Left forelimb (tissue), 1 donor: ENCODE measurements at regions not wholly inside any gene's neighbourhood (a gene's known extent, or its start where the extent isn't known, plus 50 kb on each side); places are given as distances from the start of the nearest gene placed in this dataset.

Experiments used
- DNase-seq: peaks from one replicate; pipeline ENCODE4 v3.0.0-alpha.2; 2018; ENCODE audit warnings: low spot score

DNA sequence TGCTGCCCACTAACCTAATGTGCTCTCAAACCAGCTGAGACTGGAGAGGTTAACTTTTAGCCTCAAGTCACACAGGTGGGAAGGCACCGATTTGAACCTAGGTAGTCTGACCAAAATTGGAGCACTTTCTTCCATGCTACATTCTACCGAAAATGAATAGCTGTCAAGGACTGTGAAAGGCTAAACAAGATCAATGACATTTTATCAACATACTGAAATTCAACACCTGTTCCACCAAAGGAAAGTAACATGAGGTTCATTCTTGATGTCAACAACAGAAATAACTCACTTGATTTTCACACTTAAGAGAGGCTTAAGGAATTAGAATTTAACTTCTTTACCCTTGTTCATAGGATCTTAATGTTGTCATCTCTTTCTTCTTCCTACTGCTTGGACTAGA lies 284.4 kb upstream of the MON1B start:
- no peak for DNase-seq

DNA sequence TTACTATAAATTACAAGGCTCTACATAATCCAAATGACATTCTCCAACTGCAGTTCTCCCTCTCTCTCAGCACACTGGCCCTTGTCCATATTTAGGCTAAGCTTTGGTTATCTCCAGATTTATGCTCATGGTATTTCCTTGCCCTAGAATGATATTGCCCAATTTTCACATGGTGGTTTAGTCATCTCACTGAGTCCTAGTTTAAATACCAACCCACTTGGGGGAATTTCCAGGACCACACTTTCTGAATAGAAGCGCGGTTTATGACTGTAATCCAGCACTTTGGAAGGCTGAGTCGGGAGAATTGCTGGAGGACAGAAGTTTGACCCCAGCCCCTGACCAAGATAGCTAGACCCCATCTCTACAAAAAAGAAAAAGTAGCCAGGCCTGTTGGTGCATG lies 280.1 kb upstream of the MON1B start:
- no peak for DNase-seq

DNA sequence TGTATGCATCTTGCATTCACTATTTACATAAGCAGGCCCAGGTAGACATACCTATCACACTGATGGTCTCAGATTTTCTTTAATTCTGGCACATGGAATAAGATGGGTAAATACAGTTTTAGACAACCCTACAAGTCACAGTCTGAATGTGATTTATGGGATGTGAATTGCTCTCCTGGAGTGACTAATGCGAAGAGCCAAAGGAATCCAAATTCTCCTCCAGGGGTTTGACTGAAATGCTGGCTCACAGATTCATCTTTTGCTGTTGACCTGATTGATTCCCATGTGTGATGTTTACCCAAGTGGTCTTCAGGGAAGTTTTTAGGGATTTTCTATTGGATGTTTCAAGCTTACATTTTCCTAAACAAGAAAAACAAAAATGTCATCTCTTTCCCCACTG lies 277.9 kb upstream of the MON1B start:
- no peak for DNase-seq

DNA sequence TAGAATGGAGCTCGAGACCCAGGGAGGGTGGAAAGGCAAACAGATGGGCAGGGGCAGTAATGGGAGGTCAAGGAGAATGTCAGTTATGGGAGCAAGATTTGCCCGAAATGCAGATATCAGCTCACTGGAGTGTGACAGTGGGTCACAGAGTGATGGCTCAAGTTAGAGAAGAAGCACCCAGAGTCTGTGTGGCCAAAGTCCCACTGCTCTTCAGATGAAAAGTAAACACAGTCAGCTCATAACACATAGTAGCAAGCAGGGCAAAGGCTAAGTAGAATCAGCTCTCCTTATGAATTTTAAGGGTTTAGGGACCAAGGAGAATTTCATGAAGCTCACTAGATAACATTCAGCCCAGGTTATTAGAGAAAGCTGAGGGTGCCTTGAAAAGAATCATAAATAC lies 264.9 kb upstream of the MON1B start:
- DNase-seq, result no peak

DNA sequence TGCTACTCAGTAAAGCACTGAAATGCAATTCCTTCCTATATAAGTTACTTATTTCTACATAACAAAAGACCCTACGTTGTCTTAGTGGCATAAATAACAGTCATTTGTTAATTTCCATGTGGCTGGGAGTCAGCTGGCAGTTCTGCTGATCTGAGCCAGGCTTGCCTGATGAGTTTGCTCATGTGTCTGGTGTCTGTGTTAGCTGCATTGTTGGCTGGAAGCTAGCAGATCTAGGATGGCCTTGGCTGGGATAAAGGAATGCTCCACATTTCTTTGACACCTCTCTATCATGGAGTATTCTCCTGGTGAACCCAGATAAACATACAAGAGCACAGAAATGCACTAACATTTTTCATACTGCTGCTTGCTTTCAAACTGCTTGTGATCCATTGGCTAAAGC lies 264.4 kb upstream of the MON1B start:
- no peak for DNase-seq

DNA sequence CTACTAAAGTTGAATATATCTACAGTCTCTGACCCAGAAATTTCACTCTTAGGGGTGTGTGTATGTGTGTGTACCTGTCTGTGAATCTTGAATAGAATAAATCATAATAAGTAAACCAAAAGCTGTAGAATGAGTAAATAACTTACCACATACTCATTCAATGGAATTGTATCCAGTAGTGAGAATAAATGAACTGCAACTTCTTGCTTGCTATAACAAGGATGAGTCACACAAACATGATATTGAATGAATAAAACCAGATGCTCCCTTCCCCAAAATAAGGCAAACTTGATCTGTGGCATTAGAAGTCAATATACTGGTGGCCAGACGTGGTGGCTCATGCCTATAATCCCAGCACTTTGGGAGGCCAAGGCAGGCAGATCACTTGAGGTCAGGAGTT lies 259.8 kb upstream of the MON1B start:
- DNase-seq, result no peak

DNA sequence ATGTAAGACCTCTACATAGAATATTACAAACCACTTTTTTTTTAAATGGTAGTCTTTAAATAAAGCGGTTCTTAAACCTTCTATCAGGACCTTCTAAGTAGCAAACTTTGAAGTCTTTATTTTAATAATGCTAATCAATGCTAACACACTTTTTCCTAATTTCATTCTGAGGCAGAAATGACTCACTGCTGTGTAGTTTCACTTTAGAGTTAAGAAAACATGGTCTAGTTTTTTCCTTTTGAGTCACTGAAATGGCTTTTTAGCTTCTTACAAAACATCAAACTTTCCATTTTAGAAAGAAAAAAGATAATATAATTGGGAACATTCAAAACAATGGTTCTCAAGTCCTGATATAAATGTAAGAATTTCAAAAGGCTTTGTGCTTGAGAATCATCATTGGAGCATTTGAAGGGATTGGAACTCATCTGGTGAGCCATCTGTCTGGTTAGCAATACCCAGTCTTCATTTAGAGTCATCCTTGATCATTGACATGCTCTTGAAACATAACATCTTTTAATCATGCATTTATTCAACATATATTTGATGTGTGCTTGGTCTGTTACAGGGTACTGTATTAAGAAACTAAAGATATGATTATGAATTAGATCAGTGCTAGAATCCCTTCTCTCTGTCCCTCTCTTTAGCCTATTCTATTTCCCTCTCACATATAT lies 258.3 kb upstream of the MON1B start:
- no peak for DNase-seq

DNA sequence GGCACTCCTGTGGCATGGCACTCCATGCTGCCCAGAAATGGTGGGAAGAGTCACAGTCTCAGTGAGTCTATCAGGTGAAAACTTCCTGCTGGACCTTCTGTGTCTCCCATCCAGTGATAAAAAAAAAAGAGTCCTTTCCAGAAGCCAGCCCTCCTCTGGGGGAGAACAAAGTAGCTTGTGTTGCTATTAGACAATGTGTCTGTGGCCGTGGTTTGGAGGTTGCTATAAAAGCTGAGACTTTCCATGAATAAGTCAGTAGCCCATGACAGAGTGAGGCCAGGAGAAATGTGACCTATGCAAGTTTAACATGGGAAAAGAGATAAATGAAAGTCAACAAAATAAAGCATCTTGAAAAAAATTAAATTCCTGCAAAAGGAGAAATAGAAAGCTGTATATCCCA lies 250.7 kb upstream of the MON1B start:
- DNase-seq, result no peak

DNA sequence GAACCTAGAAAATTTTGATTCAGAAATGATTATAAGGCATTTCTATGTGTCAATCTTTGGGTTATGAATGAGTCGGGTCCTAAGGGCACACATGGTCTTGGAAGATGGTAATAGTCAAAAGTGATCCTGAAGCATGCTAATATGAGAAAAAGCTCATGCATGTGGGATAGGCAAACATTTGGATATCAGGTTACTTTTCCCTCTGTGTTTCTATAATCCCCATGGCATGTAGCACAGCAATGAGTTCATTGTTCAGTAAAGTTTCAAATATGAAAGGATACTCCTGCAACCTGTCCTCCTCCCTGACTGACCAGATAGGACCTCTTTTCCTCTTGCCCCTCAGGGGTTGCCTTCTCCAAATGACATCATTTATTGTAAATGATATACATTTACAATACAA lies 249.9 kb upstream of the MON1B start:
- DNase-seq, result no peak

DNA sequence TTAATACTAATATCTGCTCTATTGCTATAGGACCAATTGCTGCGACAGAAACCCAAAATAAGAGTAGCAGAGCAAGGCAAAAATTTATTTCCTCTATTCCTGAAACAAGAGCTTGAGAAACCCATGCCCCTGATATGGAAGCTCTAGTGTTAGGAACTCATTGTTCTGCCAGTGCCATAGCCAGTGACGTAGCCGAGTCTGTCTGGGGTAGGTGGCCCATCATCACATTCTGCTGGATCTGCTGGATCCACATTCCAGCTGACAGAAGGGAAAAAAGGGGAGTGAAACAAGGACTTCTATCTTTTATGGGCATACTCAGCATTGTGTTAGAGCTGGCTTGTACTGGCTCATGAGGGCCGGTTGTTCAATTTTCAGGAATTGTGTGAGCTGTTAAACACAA lies 248.9 kb upstream of the MON1B start:
- DNase-seq, result no peak

DNA sequence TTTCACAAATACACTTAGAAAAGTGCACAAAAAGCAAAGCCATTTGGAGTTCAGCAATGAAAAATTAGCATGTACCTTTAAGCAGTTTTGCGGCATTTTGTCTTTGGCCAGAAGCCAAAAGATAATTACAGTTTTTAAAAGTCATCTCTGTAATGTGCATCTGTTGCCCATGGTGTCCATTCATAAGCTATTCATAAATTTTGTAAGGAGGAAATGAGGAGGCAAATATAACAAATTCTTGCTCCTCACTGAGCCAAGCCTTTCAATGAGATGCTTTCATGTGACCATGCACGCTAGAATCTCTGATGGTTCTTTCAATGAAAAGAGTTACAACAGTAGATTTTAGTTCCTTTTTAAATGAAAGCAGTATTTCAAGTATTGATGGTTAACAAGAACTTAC lies 247.1 kb upstream of the MON1B start:
- DNase-seq, result no peak

DNA sequence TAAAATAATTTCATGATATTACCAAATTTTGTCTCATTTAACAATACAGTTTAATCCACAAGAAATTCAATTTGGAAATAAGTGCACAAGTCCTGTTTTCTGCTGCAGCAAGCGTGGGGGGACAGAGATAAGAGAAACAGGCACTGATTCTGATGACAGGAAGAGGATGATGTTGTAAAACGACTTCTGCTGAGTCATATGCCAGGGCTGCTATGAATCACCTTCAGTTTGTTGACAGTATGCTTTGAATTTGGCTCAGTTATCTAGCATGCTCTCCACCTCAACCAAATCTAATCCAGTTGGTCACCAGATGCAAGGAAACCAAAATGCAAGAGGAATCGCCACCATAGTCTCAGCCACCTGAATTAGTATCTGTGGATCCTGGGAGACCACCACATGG lies 244.1 kb upstream of the MON1B start:
- no peak for DNase-seq

DNA sequence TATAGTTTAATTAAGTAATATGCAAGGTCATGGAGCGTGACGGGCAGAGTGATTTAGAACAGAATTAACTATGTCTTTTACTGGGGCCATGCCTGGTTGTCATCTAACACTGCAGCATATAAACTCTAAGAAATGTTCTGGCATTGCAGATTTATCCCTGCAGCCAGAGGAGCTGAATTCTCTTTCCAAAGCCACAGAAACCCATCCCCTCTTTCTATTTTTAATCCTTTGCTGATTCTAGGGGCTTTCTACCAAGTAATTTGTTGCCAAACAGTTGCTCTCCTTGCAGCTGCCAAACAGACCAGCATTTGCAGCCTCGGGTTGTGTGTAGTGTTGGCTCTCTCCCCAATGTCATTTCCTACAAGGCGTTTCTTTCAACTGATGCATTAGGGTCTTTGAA lies 243.2 kb upstream of the MON1B start:
- DNase-seq, result no peak

DNA sequence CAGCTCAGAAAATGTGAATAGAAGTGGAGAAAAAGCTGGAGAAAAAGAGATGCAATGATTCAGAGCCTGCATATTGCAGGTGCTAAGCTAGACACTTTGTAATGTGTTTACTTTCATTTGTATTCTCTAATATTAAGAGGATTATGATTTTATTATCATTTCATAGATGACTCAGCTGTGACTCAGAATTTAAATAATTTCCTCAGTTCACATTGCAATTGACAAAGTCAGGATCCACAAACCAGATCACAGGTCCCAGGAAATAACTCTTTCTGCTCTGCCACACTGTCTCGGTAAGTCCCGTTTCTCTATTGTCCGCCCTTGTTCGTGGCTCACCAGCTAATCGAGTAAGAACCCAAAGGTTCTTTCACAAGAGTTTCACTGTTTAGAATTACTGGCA lies 235.4 kb upstream of the MON1B start:
- no peak for DNase-seq

DNA sequence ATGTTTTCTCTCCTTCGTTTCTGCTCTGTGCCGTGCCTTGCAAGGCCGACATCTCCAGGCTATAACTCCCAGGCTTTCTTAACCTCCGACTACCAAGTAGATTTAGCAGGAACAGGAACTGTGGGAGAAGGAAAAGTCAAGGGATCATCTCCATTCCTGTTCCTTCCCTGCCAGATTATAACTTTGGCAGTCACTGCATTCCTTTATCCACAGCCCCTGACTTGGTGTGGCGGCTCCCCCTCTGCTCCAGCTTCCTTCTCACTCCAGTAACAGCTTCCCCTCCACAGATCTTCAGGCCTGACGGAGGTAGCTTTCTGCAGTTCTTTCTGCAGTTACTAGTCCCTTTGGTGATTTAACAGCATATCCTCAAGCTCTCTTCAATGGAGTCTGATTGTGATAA lies 234.6 kb upstream of the MON1B start:
- no peak for DNase-seq

DNA sequence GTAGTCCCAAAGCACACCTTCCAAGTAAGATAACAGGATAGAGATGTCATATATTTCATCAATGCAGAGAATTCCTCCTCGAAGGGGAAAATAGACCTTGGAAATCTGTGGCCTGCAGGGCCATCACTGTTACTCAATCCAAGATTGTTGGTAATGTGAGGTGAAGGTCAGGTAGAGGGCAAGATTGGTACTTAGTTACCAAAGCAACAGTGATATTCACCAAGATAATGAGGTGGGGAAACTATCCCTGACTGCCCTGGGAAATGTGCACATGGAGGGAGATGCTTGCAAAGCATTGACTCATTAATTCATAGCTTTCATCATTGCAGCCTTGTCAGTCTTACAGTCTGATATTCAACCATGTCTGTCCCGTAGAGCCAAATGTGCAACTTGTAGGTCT lies 234.1 kb upstream of the MON1B start:
- no peak for DNase-seq

DNA sequence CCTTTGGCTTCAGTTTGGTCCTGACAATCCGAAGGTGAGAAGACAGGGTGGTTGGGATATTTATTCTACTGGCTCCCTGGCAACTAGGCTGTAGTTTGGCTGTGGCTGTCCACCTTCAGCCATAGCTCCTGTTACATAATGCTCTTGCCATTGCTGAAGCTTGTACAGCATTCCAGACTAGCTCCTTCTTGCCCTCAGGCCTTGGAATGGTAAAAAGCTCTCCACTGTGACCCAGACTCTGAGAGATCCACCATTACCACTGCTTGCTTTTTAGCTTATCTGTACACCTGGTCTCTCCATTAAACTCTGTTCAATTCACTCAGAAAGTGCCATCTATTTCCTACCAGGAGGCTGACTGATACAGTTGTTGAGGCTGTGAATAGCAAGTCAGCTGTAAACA lies 231.8 kb upstream of the MON1B start:
- no peak for DNase-seq

DNA sequence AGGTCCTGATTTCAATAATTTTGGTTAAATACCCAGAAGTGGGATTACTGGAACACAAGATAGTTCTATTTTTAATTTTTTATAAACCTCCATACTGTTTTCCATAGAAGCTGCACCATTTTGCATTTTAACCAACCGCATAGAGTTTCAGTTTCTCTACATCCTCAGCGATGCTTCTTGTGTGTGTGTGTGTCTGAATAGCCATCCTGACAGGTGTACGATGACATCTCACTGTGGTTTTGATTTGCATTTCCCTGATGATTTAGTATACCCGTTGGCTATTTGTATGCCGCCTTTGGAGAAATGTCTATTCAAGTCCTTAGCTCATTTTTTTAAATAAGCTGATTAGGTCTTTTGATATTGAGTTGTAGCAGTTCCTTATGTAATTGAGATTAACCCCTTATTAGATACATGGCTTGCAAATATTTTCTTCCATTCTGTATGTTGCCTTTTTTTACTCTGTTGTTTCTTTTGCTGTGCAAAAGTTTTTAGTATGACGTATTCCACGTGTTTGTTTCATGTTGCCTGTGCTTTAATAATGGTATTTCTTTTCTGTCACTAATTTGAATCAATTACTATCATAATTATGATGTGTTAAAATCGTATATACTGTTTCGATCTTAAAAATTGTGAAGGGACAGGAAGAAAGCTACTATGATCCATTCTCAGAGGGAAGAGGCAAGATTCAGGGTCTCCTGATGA lies 227.2 kb upstream of the MON1B start:
- no peak for DNase-seq

DNA sequence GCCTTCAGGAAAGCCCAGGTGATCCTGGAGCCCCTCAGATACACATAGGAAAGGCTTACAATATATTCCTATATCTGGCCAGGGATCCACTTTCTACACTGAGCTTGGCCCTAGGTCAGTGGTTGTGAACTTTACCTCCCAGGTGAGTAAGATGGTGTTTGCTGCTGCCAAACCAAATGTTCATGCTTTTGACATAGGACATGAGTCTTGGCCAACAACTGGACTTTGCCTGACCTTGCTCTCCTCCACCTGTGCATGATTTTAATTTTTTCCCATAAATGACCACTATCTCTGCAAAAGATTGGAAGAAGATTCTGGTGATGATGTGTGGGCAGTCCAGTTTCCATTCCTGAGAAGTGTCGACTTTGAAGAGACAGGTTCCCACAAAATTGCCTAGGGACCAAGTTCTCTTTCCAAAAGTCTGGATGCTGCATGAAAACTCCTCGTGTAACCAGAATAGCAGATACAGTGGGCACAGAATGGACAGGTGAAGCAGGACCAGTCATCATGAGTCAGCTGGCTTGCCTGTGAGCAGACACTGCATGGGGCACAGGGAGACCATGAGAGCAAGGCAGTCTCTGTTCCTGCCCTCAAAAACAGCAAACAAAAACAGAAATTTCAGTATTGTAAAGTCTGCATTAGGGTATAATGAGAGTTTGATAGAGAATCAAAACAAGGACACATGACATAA lies 226.4 kb upstream of the MON1B start:
- no peak for DNase-seq

DNA sequence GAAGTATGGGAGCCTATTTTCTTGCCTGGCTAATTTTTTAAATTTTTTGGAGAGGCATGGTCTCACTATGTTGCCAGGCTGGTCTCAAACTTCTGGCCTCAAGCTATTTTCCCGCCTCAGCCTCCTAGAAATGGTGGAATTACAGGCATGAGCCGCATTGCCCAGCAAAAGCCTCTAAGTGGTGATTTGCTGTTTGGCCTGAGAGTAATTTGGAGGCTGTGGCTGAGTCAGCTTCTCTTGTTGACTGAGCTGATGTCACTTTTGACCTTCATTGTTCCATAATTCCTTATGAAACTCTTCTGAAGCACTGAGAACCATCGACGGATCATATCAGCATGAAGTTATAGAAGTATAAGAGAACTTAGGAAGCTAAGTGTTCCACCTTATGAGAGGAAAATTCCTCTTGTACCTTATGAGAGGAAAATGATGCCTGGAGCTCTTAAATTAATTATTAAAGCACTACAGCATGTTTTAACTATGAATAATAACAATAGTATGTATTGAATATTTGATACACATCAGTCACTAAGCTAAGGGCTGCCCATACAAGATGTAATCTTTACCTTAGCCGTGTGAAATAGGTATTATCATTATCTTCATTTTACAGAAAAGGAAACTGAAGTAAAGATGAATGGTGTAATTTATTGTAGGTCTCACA lies 220.8 kb upstream of the MON1B start:
- no peak for DNase-seq

DNA sequence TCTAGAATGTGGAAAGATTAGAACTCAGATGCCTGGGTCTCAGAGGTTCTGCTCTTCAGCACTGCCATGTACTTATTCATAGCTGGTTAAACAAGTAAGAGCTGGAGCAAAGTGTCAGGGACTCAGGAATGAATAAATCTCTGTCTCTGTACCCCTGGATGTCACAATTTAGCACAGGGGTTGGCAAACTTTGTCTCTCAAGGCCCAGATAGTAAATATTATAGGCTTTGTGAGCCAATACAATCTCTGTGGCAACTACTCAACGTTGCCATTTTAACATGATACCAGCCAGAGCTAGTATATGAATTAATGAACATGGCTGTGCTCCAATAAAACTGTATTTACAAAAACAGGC lies 220.3 kb upstream of the MON1B start:
- no peak for DNase-seq

DNA sequence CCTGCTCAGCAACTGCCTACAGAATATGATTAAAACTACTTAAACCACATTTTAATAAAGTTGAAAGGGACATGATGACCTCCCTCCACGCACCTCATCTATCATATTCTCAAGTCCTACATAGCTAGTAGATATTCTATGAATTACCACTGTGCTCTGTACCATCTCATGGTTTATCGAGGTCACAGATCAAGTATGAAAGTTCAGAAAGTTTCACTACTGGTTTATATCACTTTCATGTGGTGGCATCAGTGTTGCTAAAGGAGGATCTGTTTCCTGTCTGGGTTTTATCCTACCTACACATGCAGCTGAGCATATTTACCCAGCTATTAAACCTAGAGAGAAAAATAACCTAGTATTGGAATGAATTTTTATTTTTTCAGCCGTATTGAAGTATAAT lies 214.9 kb upstream of the MON1B start:
- no peak for DNase-seq

DNA sequence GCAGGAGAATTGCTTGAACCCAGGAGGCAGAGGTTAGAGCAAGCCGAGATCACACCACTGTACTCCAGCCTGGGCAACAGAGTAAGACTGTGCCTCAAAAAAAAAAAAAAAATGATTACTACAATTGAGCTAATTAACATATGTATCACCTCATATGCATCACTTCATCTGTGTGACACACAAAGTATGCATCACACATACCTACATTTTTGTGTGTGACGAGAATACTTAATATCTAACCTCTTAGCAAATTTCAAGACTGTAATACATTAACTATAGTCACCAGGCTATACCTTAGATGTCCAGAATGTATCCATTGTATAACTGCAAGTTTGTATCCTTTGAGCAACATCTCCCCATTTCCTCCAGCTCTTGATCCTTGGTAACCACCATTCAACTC lies 214.2 kb upstream of the MON1B start:
- DNase-seq, result no peak
